Brain microvascular endothelial cell (primary cell): ENCODE measurements at regions not wholly inside any gene's neighbourhood (a gene's known extent, or its start where the extent isn't known, plus 50 kb on each side); places are given as distances from the start of the nearest gene placed in this dataset.
"Not testable (repeated sequence)": the region's sequence is repeated elsewhere in the genome, so short reads cannot be mapped to it uniquely, and the experiment has no call there.

Experiments
- DNase-seq: peaks from one replicate; pipeline ENCODE4 v3.0.0-alpha.2; 2020
- H3K27ac ChIP-seq: fragments of 250-450 bp; sonication (Bioruptor Pico); 2 replicates; pipeline ENCODE4 v1.5.1; 2020; ENCODE audit warnings: mild to moderate bottlenecking, moderate library complexity
- H3K27me3 ChIP-seq: fragments of 250-450 bp; sonication (Bioruptor Pico); replicated peaks from 2 replicates; pipeline ENCODE4 v1.5.1; 2020; ENCODE audit warnings: mild to moderate bottlenecking
- H3K36me3 ChIP-seq: fragments of 250-450 bp; sonication (Bioruptor Pico); replicated peaks from 2 replicates; pipeline ENCODE4 v1.5.1; 2020; ENCODE audit warnings: mild to moderate bottlenecking
- H3K4me3 ChIP-seq: 2 replicates; pipeline ENCODE4 v1.5.1; 2011; ENCODE audit warnings: low read depth, mild to moderate bottlenecking, control low read depth, low read length, moderate library complexity
- in situ Hi-C: cut with HindIII; loops from 2 replicates; pipeline ENCODE4 v1.10.0; 2017; ENCODE audit warnings: low sequenced_read_pairs, low pct_ligation_motif_present
- TF ChIP-seq, protein P1 (sequence below): IDR thresholded peaks from 2 replicates; pipeline ENCODE4 v1.5.1; 2011; ENCODE audit warnings: low read depth, mild to moderate bottlenecking, moderate library complexity, low read length, control low read depth, inconsistent platforms; ENCODE audit errors: missing control alignments

DNA sequence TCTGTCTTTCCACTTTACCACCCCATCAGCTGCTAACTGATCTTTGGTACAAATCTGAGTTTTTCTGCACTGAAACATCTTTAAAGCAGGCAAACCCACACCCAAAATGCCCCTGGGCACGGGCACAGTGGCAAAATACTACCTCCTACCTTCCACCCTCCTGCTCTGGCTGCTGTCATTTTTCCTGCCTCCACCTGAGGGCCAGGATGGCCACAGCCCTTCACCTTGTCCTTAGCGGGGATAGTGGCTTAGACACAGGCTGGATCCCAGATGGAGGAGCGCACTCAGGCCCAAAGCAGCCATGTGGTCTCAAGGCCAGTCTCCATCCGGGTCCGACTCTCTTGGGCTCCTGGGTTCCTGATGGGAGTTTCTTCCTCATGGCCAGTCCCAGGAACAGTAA lies 98.3 kb downstream of the HIF1AN start:
- Histone ChIP-seq H3K36me3 (no peaks in the 10 kb centered on the region), H3K27me3 (peaks cover 8% of the 10 kb centered on the region), H3K27ac (no peak overlapping the region), H3K4me3 (no peak overlapping the region)
- in situ Hi-C loops = no loop called here
- DNase-seq = no peak
- TF ChIP-seq, protein P1, sequence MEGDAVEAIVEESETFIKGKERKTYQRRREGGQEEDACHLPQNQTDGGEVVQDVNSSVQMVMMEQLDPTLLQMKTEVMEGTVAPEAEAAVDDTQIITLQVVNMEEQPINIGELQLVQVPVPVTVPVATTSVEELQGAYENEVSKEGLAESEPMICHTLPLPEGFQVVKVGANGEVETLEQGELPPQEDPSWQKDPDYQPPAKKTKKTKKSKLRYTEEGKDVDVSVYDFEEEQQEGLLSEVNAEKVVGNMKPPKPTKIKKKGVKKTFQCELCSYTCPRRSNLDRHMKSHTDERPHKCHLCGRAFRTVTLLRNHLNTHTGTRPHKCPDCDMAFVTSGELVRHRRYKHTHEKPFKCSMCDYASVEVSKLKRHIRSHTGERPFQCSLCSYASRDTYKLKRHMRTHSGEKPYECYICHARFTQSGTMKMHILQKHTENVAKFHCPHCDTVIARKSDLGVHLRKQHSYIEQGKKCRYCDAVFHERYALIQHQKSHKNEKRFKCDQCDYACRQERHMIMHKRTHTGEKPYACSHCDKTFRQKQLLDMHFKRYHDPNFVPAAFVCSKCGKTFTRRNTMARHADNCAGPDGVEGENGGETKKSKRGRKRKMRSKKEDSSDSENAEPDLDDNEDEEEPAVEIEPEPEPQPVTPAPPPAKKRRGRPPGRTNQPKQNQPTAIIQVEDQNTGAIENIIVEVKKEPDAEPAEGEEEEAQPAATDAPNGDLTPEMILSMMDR = no peak

DNA sequence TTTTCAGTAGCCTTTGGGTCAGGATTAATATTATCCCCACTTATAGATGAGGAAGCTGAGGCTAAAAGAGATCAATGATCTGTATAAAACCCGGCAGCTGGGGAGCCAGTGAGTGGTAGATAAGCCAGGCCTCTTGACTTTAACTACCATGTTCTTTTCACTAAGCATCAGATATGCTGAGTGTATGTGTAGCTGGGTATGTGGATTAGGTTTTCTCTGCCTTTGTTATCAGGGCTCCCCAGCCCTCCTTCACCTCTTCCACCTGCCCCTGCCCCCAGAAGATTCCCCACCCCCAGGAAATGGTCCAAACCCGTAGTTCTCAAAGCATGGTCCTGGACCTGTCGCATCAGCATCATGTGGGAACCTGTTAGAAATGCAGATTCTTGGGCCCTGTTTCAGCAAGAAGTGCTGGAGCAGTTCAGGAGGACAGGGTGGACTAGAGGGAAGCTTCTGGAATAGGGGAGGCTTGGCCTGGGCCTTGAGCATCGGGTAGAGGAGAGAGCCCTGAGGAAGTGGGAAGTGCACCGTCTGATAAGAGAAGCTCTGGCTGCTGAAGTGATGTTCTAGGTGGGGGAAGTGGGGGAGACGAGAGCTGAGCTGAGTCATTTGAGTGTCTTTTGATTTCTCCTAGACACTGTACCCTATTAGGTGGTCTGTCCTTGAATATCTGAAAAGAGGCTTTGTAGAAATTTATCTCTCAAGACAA lies 101.3 kb downstream of the HIF1AN start:
- peaks cover 17% of the 10 kb centered on the region for H3K27me3 ChIP-seq
- TF ChIP-seq, protein P1 = no peak
- in situ Hi-C loops = no loop called here

DNA sequence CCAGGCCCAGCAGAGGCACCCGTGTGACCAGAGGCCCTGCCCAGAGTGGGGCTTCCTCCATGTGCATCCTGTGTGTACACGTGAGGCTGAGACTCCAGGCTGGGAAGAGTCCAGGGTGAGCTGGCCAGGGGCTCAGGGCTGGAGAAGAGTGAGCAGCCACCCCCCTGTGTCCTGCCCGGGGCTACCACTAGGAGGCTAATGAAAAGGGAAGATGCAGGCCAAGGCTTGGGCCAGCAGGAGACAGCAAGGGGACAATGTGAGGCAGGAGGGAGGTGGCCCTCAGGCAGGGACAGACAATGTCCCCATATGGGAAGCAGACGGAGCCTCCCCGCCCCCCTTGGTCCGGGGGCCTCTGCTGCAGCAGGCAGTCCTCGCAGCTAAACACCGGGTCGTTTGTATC lies 102.0 kb downstream of the HIF1AN start:
- H3K36me3 ChIP-seq = no peaks in the 10 kb centered on the region
- in situ Hi-C loops = no loop called here
- DNase-seq = peak; percentile 2
- TF ChIP-seq, protein P1 = peak; percentile 72
- peaks cover 17% of the 10 kb centered on the region for H3K27me3 ChIP-seq
- H3K4me3 ChIP-seq = no peak overlapping the region
- no peak overlapping the region for H3K27ac ChIP-seq

More for the DNA sequence above, 101.3 kb downstream of the HIF1AN start:
- no peaks in the 10 kb centered on the region for H3K36me3 ChIP-seq
- no peak for DNase-seq
- H3K4me3 ChIP-seq = no peak overlapping the region
- no peak overlapping the region for H3K27ac ChIP-seq

- H3K36me3 ChIP-seq, H3K27ac ChIP-seq, in situ Hi-C loops, H3K4me3 ChIP-seq, DNase-seq: not testable (repeated sequence)
- peaks cover 17% of the 10 kb centered on the region for H3K27me3 ChIP-seq
These were observed 103.2 kb downstream of the HIF1AN start for GRCh38 chr10:100638969-100639368.

DNA sequence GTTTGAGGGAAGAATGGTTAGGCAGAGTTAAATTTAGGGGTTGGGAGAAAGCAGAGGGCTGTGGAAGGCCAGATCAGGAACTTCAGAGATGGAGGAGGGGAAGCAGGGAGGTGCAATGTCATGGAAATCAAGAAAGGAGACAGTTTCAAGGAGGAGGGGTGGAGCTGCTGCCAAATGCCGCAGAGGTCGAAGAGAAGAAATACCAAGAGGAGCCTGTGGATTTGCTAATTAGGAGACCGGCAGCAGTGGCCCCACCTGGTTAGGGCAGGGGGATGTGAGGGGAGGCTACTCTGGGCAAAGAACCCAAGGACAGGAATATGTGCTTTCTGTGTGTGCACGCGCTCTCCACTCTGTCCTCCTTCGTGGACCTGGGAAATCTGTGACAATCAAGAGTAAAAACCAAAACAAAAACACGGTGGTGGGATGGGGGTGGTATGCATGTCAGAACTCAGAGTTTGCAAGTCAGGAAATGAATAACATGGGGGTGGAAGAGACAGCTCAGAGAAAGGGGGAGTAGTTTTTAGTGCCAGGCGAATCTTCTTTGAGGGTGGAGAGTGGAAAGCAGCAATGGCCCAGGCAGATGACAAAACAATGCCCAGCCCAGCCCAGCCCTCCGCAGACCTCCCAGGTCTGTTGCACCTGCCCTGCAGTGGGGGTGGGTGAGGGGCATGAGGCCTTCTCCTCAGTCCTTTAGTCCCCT lies 102.9 kb upstream of the PAX2 start:
- in situ Hi-C loops = no loop called here
- H3K27ac ChIP-seq = no peak overlapping the region
- no peak overlapping the region for H3K4me3 ChIP-seq
- no peak for DNase-seq
- H3K27me3 ChIP-seq = peaks cover 20% of the 10 kb centered on the region
- TF ChIP-seq, protein P1 = no peak
- no peaks in the 10 kb centered on the region for H3K36me3 ChIP-seq

- peaks cover 11% of the 10 kb centered on the region for H3K27me3 ChIP-seq
- in situ Hi-C loops = no loop called here
These were observed 100.3 kb upstream of the PAX2 start for GRCh38 chr10:100645091-100645490.

More at GRCh38 chr10:100645091-100645490, 100.3 kb upstream of the PAX2 start:
- H3K36me3 ChIP-seq = no peaks in the 10 kb centered on the region
- no peak overlapping the region for H3K4me3 ChIP-seq
- no peak for DNase-seq
- TF ChIP-seq, protein P1 = no peak
- H3K27ac ChIP-seq = no peak overlapping the region
